GM12874 (cell line): ENCODE measurements at regions not wholly inside any gene's neighbourhood (a gene's known extent, or its start where the extent isn't known, plus 50 kb on each side); places are given as distances from the start of the nearest gene placed in this dataset.

ENCODE experiments used
- CTCF ChIP-seq: IDR thresholded peaks from 2 replicates; pipeline ENCODE4 v1.5.1; 2011; ENCODE audit warnings: low read depth, mild to moderate bottlenecking, control low read depth, low read length, moderate library complexity; ENCODE audit not compliant: insufficient read depth

GRCh38 chr2:12918835-12919445 lies 202.2 kb downstream of the TRIB2 start:
- no peak for TF ChIP-seq CTCF

GRCh38 chr2:12921321-12921720 lies 204.6 kb downstream of the TRIB2 start:
- no peak for TF ChIP-seq CTCF

DNA sequence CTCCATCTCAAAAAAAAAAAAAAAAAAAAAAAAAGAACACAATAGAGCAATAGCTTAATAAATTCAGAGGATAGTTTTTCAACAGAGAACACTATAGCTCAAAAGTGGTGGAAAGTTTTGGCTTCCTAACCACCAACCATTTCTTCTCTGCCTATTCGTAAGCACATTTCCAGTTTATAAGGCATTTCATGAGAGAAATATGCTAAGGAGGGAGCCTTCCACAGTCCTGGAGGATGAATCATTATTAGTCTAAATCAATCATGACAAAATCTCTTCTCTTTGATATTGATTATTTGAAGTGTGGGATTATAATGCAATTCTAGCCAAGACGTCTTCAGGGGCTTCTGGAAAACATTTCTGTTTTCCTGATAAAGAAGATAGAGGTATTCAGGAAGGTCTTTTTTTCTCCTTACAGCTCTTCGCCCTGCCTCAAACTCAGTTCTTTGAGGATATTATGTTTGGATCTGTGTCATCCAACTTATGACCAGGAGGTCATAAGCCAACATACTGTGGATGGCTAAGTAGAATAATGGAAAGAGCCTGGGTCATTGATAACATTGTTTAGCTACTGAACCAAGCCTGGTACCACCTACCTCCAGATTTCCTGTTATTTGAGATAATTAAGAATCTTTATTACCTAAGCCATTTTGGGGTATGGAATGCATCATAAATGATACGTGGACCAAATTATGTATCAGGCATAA lies 207.3 kb downstream of the TRIB2 start:
- no peak for TF ChIP-seq CTCF

- no peak for TF ChIP-seq CTCF
Measured at GRCh38 chr2:12928197-12928774, 211.6 kb downstream of the TRIB2 start.

DNA sequence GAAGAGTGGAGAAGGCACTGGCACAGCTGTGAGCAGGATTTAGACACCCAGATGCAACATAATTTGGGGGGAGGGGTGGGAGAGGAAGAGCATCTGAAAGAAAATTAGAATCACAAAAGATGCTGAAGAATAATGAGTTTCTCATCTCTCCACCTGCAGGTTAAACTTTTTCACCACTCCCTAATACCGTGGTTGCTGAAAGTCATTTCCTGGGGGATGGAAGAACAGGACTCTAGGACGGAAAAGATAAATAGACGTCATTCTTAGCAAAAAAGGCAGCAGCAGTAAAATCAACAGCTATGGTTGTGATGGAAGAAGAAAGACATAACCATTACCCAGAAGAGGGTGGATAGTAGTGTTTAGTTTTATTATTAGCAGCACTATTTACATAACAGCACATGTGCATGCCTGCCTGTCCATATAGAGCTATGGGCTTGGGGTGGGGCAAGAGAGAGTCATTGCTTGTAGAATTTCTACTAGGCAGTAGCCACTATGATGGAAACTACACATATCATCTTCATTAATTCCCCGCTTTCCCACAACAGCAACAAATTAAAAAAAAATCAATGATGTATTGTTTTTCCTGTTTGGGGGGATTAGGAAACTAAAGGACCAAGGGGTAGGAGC lies 212.2 kb downstream of the TRIB2 start:
- no peak for TF ChIP-seq CTCF

GRCh38 chr2:12929758-12930157 lies 213.0 kb downstream of the TRIB2 start:
- TF ChIP-seq CTCF: no peak

DNA sequence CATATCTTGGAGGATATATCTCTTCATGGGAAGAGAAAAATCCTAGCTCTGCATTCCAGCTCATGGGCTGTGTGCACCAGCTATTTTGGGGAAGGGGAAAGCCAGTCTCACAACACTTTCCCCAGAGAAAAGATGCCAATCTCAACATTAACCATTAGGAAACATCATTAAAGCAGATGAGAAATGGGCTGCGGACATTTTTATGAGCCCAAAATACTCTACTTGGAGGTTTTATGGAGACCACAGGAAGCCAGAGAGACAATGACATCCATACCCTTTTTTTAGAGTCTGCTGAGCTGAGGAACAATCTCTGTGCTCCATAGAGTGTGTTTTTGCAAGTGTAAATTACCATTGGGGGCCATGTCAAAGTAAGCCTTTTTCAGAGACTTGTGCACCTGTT lies 213.7 kb downstream of the TRIB2 start:
- no peak for TF ChIP-seq CTCF
